OCI-LY7 (cell line): ENCODE measurements at regions not wholly inside any gene's neighbourhood (a gene's known extent, or its start where the extent isn't known, plus 50 kb on each side); places are given as distances from the start of the nearest gene placed in this dataset. TPM values are rescaled to one million over a fixed set of nuclear protein-coding genes. Genes with fewer than 3 reads are reported as not detected.
"Not testable (repeated sequence)": the region's sequence is repeated elsewhere in the genome, so short reads cannot be mapped to it uniquely, and the experiment has no call there.

Experiments used
- BruUV-seq: library from RNA; stranded (reverse); fragments of 400-500 nt; replicated peaks from 2 replicates; lab custom pipeline; 2021; lab: Mats Ljungman, UMichigan
- CTCF ChIA-PET: fragments of 300-600 bp; sonication (Branson Sonifier 250); formaldehyde crosslinking; loops from one replicate; lab custom pipeline; 2022; ENCODE audit warnings: antibody characterized with exemption; ENCODE audit not compliant: unreplicated experiment; lab: Charles Lee
- POLR2A ChIA-PET: fragments of 300-600 bp; sonication (Branson Sonifier 250); formaldehyde crosslinking; loops from one replicate; lab custom pipeline; 2022; ENCODE audit warnings: antibody characterized with exemption; lab: Charles Lee
- DNase-seq: peaks from one replicate; pipeline ENCODE4 v3.0.0-alpha.2; 2015; ENCODE audit warnings: low spot score
- H2AFZ ChIP-seq: fragments of 200-600 bp; sonication (generic), shearing (Covaris generic); 2 replicates; pipeline ENCODE4 v1.6.1; 2014; ENCODE audit warnings: mild to moderate bottlenecking, antibody characterized with exemption, low read length, moderate library complexity
- H3K27ac ChIP-seq: fragments of 200-600 bp; sonication (generic); 2 replicates; pipeline ENCODE4 v1.5.1; 2014; ENCODE audit warnings: mixed run types, low read depth, mild to moderate bottlenecking, moderate library complexity, low read length, inconsistent platforms; ENCODE audit not compliant: poor library complexity, severe bottlenecking
- H3K36me3 ChIP-seq: fragments of 200-600 bp; sonication (generic); 2 replicates; pipeline ENCODE4 v1.6.1; 2014; ENCODE audit warnings: mild to moderate bottlenecking, antibody characterized with exemption, low read length, moderate library complexity, mixed read lengths; ENCODE audit not compliant: insufficient read depth
- H3K4me1 ChIP-seq: fragments of 200-600 bp; sonication (generic); 2 replicates; pipeline ENCODE4 v1.5.1; 2014; ENCODE audit warnings: mild to moderate bottlenecking, low read length; ENCODE audit not compliant: insufficient read depth, poor library complexity, severe bottlenecking
- H3K4me2 ChIP-seq: fragments of 200-600 bp; sonication (generic); 2 replicates; pipeline ENCODE4 v1.6.1; 2014; ENCODE audit warnings: mild to moderate bottlenecking, low read length
- H3K4me3 ChIP-seq: fragments of 200-600 bp; sonication (generic); 2 replicates; pipeline ENCODE4 v1.5.1; 2014; ENCODE audit warnings: mild to moderate bottlenecking, low read depth, low read length; ENCODE audit not compliant: poor library complexity, severe bottlenecking
- H3K79me2 ChIP-seq: fragments of 200-600 bp; sonication (generic); 2 replicates; pipeline ENCODE4 v1.6.1; 2016; ENCODE audit warnings: low read depth, mild to moderate bottlenecking, low read length, moderate library complexity, mixed read lengths; ENCODE audit not compliant: insufficient read depth
- H3K9me2 ChIP-seq: fragments of 200-600 bp; sonication (generic); 2 replicates; pipeline ENCODE4 v1.6.1; 2016; ENCODE audit warnings: mild to moderate bottlenecking, low read length, mixed read lengths; ENCODE audit not compliant: insufficient read depth
- H3K9me3 ChIP-seq: fragments of 200-600 bp; sonication (generic); 2 replicates; pipeline ENCODE4 v1.6.1; 2014; ENCODE audit warnings: mild to moderate bottlenecking, mixed run types, low read length, mixed read lengths
- H4K20me1 ChIP-seq: fragments of 200-600 bp; sonication (generic); 2 replicates; pipeline ENCODE4 v1.6.1; 2014; ENCODE audit warnings: mild to moderate bottlenecking, antibody characterized with exemption, low read length, moderate library complexity, mixed read lengths; ENCODE audit not compliant: insufficient read depth
- intact Hi-C: fragments of 100-400 bp; cut with micrococcal nuclease; formaldehyde crosslinking; loops from one replicate; pipeline ENCODE4 v1.10.0; 2022; ENCODE audit not compliant: unreplicated experiment
- microRNA-seq: library from miRNA; unstranded; fragments of <30 nt; microRNA quantifications from one replicate; pipeline ENCODE4 v1.2.0, GENCODE V29; 2022; ENCODE audit warnings: borderline replicate concordance
- small RNA-seq: library from RNA; depleted of rRNA; stranded (forward); fragments of <200 nt; gene quantifications from one replicate; pipeline ENCODE3, GENCODE V24; 2014

DNA sequence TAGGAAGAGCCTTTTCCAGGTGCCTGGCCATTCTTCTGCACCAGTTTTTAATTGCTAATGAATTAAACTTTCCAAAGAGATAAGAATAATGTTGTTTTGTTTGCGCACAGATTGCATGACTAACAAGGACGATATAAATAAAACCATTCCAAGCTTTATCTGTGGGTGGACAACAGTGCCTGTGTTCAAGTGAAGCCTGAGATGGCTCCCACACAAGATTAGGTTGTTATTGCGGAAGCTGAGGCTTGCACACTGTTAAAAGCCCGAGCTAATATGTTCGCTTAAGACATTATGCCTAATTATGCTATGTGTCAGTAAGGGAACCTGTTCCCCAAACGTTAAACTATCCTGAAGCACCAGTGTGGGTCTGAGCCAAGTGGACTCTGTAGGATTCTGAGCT lies 58.5 kb upstream of the NBPF11 start:
- H3K36me3 ChIP-seq, H3K9me2 ChIP-seq, H3K4me3 ChIP-seq, H3K9me3 ChIP-seq, DNase-seq, intact Hi-C loops, H4K20me1 ChIP-seq, H3K4me2 ChIP-seq, BruUV-seq, CTCF ChIA-PET, H3K4me1 ChIP-seq, H2AFZ ChIP-seq, H3K27ac ChIP-seq, POLR2A ChIA-PET, H3K79me2 ChIP-seq: not testable (repeated sequence)

DNA sequence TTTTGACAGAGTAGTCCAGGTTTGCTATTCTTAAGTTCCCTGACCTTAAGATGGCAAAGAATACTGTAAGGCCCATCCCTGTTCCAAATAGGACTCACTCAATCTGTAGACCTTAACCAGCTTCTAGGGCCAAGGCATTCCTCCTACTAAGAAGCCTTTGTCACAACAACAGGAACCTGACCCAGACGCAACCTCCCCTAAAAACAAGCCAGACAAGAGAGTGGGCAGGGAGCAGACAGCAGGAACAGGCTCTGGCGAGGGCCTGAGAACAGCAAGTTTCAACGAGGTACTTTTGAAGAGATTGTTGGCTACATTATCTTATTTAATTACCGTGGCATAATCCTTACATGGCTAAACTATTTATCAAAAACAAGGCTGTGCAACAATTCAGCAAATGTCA lies 58.1 kb upstream of the NBPF11 start:
- H3K4me1 ChIP-seq, intact Hi-C loops, CTCF ChIA-PET, H3K9me2 ChIP-seq, BruUV-seq, DNase-seq, H3K27ac ChIP-seq, POLR2A ChIA-PET, H4K20me1 ChIP-seq, H3K79me2 ChIP-seq, H3K4me2 ChIP-seq, H2AFZ ChIP-seq, H3K9me3 ChIP-seq, H3K36me3 ChIP-seq, H3K4me3 ChIP-seq: not testable (repeated sequence)

DNA sequence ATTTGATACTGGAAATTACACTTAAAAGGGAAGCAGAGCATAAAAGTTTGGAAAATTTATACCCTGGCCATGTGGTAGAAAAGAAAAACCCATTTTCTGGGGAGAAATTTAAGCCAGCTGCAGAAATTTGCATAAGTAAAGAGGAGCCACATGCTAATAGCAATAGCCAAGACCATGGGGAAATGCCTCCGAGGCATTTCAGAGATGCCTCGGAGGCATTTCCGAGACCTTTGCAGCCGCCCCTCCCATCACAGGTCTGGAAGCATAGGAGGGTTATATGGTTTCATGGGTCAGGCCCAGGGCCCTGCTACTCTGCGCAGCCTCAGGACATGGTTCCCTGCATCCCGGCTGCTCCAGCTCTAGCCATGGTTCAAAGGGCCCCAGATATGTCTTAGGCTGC lies 49.9 kb upstream of the NBPF11 start:
- H3K4me2 ChIP-seq, BruUV-seq, POLR2A ChIA-PET, H3K9me2 ChIP-seq, intact Hi-C loops, H3K4me3 ChIP-seq, H3K27ac ChIP-seq, H3K4me1 ChIP-seq, DNase-seq, H3K9me3 ChIP-seq, H3K36me3 ChIP-seq, H2AFZ ChIP-seq, H3K79me2 ChIP-seq, CTCF ChIA-PET, H4K20me1 ChIP-seq: not testable (repeated sequence)

Small RNAs in the stretch of these regions (microRNA-seq; reads per million reads assigned to microRNA genes)
- 8.3 reads per million, percentile 8 among the genes with 10 or more reads in this experiment for gene MIR5087
- not detected for gene MIR6077

Small RNAs in the stretch of these regions (small RNA-seq; reads per million reads assigned to genes)
- not detected for gene AC239809.1
- gene MIR6077, result not detected
- gene RF00019, result not detected
- not detected for gene RNU1-120P
- 4.6 reads per million, percentile 90 among the genes with 10 or more reads in this experiment for gene RNU1-122P
- gene RNU1-13P, result 1.1 reads per million, percentile 53 among the genes with 10 or more reads in this experiment
- gene RNVU1-1, result 2.0 reads per million, percentile 77 among the genes with 10 or more reads in this experiment
- not detected for gene RNVU1-2
- gene RNVU1-3, result not detected
